Medulla oblongata (tissue), 1 donor: ENCODE measurements at regions not wholly inside any gene's neighbourhood (a gene's known extent, or its start where the extent isn't known, plus 50 kb on each side); places are given as distances from the start of the nearest gene placed in this dataset.
A peak's percentile ranks its signal among the peaks of the same experiment; 100 is the strongest.
"Not testable (repeated sequence)": the region's sequence is repeated elsewhere in the genome, so short reads cannot be mapped to it uniquely, and the experiment has no call there.

Source experiments
- DNase-seq: peaks from one replicate; pipeline ENCODE4 v3.0.0-alpha.2; 2015; ENCODE audit errors: extremely low spot score

- DNase-seq, result no peak
Measured at GRCh38 chr1:230591678-230592077, 50.6 kb upstream of the COG2 start.

- DNase-seq, result no peak
Measured at GRCh38 chr1:230589951-230590350, 52.3 kb upstream of the COG2 start.

GRCh38 chr1:230588323-230588746 is 53.9 kb upstream of the COG2 start:
- no peak for DNase-seq

- no peak for DNase-seq
Measured at GRCh38 chr1:230587061-230587460, 55.2 kb upstream of the COG2 start.

- DNase-seq, result no peak
Measured at GRCh38 chr1:230584660-230585059, 57.6 kb upstream of the COG2 start.

- DNase-seq, result no peak
Measured at GRCh38 chr1:230581446-230582079, 60.7 kb upstream of the COG2 start.

- no peak for DNase-seq
Measured at GRCh38 chr1:230578616-230579015, 63.7 kb upstream of the COG2 start.

- DNase-seq, result no peak
Measured at GRCh38 chr1:230577537-230577936, 64.7 kb upstream of the COG2 start.

- DNase-seq, result no peak
Measured at GRCh38 chr1:230575886-230576500, 66.3 kb upstream of the COG2 start.

GRCh38 chr1:230574502-230574901 is 67.8 kb upstream of the COG2 start:
- DNase-seq, result no peak

GRCh38 chr1:230573658-230574057 is 68.6 kb upstream of the COG2 start:
- peak; percentile 15 for DNase-seq

- DNase-seq, result peak; percentile 25
Measured at GRCh38 chr1:230572121-230573105, 69.9 kb upstream of the COG2 start.

- no peak for DNase-seq
Measured at GRCh38 chr1:230570724-230571360, 71.4 kb upstream of the COG2 start.

GRCh38 chr1:230569201-230569600 is 73.1 kb upstream of the COG2 start:
- no peak for DNase-seq

GRCh38 chr1:230568676-230569075 is 73.6 kb upstream of the COG2 start:
- DNase-seq, result no peak

- DNase-seq, result no peak
Measured at GRCh38 chr1:230568008-230568407, 74.3 kb upstream of the COG2 start.

GRCh38 chr1:230567221-230567575 is 75.1 kb upstream of the COG2 start:
- DNase-seq, result no peak

- not testable (repeated sequence) for DNase-seq
Measured at GRCh38 chr1:230566532-230567220, 75.6 kb upstream of the COG2 start.

- no peak for DNase-seq
Measured at GRCh38 chr1:230565141-230565540, 77.1 kb upstream of the COG2 start.

GRCh38 chr1:230563591-230563990 is 78.7 kb upstream of the COG2 start:
- DNase-seq, result peak; percentile 23

GRCh38 chr1:230561570-230561969 is 80.7 kb upstream of the COG2 start:
- no peak for DNase-seq

GRCh38 chr1:230558324-230558723 is 84.0 kb upstream of the COG2 start:
- DNase-seq, result no peak
